Breast epithelium (tissue), 4 donors: ENCODE measurements at regions not wholly inside any gene's neighbourhood (a gene's known extent, or its start where the extent isn't known, plus 50 kb on each side); places are given as distances from the start of the nearest gene placed in this dataset.

Source experiments
- DNase-seq, 2 donors: peaks; one replicate each; pipeline ENCODE4 v3.0.0-alpha.2; 2019; ENCODE audit warnings: low spot score in 2 of 2
- H3K27ac ChIP-seq, 2 donors: fragments of 200-600 bp; sonication (generic) in 1 of 2; one replicate each; pipeline ENCODE4 v1.5.1; 2016 to 2019; ENCODE audit warnings: mild to moderate bottlenecking in 1 of 2
- H3K27me3 ChIP-seq, 2 donors: fragments of 200-600 bp; sonication (generic) in 1 of 2; one replicate each; pipeline versions ENCODE4 v1.5.1 to v1.6.0; 2017 to 2019; ENCODE audit warnings: control low read depth in 1 of 2, mild to moderate bottlenecking in 1 of 2
- H3K36me3 ChIP-seq: fragments of 200-600 bp; one replicate; pipeline ENCODE4 v1.5.1; 2019
- H3K4me1 ChIP-seq, 2 donors: fragments of 200-600 bp; sonication (generic); one replicate each; pipeline ENCODE4 v1.5.1; 2016 to 2019; ENCODE audit warnings: control low read depth in 1 of 2
- H3K4me3 ChIP-seq, 3 donors: fragments of 200-600 bp; sonication (generic); 1 replicate in 2 of 3; 2 replicates in 1 of 3; pipeline ENCODE4 v1.5.1; 2016 to 2019; ENCODE audit warnings: mild to moderate bottlenecking in 3 of 3, moderate library complexity in 2 of 3
- H3K9me3 ChIP-seq, 2 donors: fragments of 200-600 bp; sonication (generic) in 1 of 2; one replicate each; pipeline ENCODE4 v1.5.1; 2016 to 2019; ENCODE audit warnings: control low read depth in 1 of 2
- CTCF ChIP-seq, 3 donors: fragments of 450-650 bp; IDR thresholded peaks; one replicate each; pipeline ENCODE4 v1.5.1; 2016 to 2017; ENCODE audit warnings: antibody characterized with exemption in 3 of 3, mild to moderate bottlenecking in 3 of 3, moderate library complexity in 3 of 3
- POLR2A ChIP-seq: fragments of 450-650 bp; IDR thresholded peaks from one replicate; pipeline ENCODE4 v1.6.1; 2016; ENCODE audit warnings: antibody characterized with exemption, mild to moderate bottlenecking, moderate library complexity
- POLR2AphosphoS5 ChIP-seq, 3 donors: sonication (generic); formaldehyde crosslinking; IDR thresholded peaks; one replicate each; pipeline ENCODE4 v1.6.1; 2017; ENCODE audit warnings: antibody characterized with exemption in 3 of 3
- intact Hi-C: fragments of 100-400 bp; cut with DNase I; formaldehyde crosslinking; loops from one replicate; pipeline ENCODE4 v1.15.1; 2023; ENCODE audit warnings: low total_unique reads

- TF ChIP-seq CTCF (IDR thresholded peaks at IDR 0.05) (no peak), POLR2A (no peak), POLR2AphosphoS5 (IDR thresholded peaks at IDR 0.05) (no peak)
- no peaks in the 10 kb centered on the region for H3K4me1 ChIP-seq
- intact Hi-C loops: no loop called here
- no peaks in the 10 kb centered on the region for H3K9me3 ChIP-seq
- H3K36me3 ChIP-seq: no peaks in the 10 kb centered on the region
- no peak overlapping the region for H3K27ac ChIP-seq
- no peak for DNase-seq
- H3K27me3 ChIP-seq: no peaks in the 10 kb centered on the region
- H3K4me3 ChIP-seq: no peak overlapping the region
Observed at GRCh38 chr12:19740472-19741131, 301.3 kb downstream of the AEBP2 start.

- no peaks in the 10 kb centered on the region for H3K27me3 ChIP-seq
- H3K4me3 ChIP-seq: no peak overlapping the region
- intact Hi-C loops: no loop called here
- TF ChIP-seq CTCF (IDR thresholded peaks at IDR 0.05) (no peak), POLR2A (no peak), POLR2AphosphoS5 (IDR thresholded peaks at IDR 0.05) (no peak)
- H3K9me3 ChIP-seq: no peaks in the 10 kb centered on the region
- no peak for DNase-seq
- H3K4me1 ChIP-seq: no peaks in the 10 kb centered on the region
- H3K36me3 ChIP-seq: no peaks in the 10 kb centered on the region
- H3K27ac ChIP-seq: no peak overlapping the region
Observed at GRCh38 chr12:19741132-19741489, 301.8 kb downstream of the AEBP2 start.

- intact Hi-C loops: no loop called here
- no peaks in the 10 kb centered on the region for H3K4me1 ChIP-seq
- no peak overlapping the region for H3K27ac ChIP-seq
- no peak for DNase-seq
- H3K36me3 ChIP-seq: no peaks in the 10 kb centered on the region
- no peaks in the 10 kb centered on the region for H3K27me3 ChIP-seq
- H3K9me3 ChIP-seq: peaks cover 0 to 13% of the 10 kb centered on the region in 2 donors
- no peak for TF ChIP-seq POLR2A
- H3K4me3 ChIP-seq: no peak overlapping the region
Observed at GRCh38 chr12:19744705-19745218, 305.5 kb downstream of the AEBP2 start.

DNA sequence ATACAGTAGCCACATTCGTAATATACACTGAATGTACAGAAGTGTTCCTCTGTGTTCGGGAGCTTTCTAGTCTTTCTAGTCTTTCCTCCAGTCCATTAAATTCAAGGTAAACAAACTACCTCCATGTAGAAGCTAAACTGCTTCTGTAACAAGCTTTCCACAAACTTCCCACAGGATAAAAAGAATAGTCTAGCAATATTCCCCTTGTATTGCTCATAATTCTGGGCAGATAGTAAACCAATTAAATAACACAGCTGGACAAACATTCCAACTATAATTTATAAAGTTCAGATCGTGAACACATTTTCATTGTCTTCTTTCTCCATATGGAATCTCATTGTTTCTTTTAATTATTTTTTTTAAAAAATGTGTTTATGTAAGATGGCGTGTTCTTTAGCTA lies 307.2 kb downstream of the AEBP2 start:
- no peaks in the 10 kb centered on the region for H3K4me1 ChIP-seq
- no peak for DNase-seq
- no peak overlapping the region for H3K4me3 ChIP-seq
- TF ChIP-seq POLR2A: no peak
- no peak for TF ChIP-seq POLR2AphosphoS5 (IDR thresholded peaks at IDR 0.05)
- TF ChIP-seq CTCF (IDR thresholded peaks at IDR 0.05): no peak
- no peaks in the 10 kb centered on the region for H3K27me3 ChIP-seq
- peaks cover 0 to 13% of the 10 kb centered on the region in 2 donors for H3K9me3 ChIP-seq
- intact Hi-C loops: no loop called here
- no peaks in the 10 kb centered on the region for H3K36me3 ChIP-seq
- no peak overlapping the region for H3K27ac ChIP-seq

- Histone ChIP-seq H3K27ac (no peak overlapping the region), H3K9me3 (peaks cover 8 to 30% of the 10 kb centered on the region in 2 donors), H3K27me3 (no peaks in the 10 kb centered on the region), H3K36me3 (no peaks in the 10 kb centered on the region), H3K4me3 (no peak overlapping the region), H3K4me1 (no peaks in the 10 kb centered on the region)
- intact Hi-C loops: no loop called here
- TF ChIP-seq CTCF (IDR thresholded peaks at IDR 0.05) (no peak), POLR2AphosphoS5 (IDR thresholded peaks at IDR 0.05) (no peak), POLR2A (no peak)
- DNase-seq: no peak
Observed at GRCh38 chr12:19749906-19750574, 310.7 kb downstream of the AEBP2 start.
